Common myeloid progenitor, CD34-positive (primary cell): ENCODE measurements at regions not wholly inside any gene's neighbourhood (a gene's known extent, or its start where the extent isn't known, plus 50 kb on each side); places are given as distances from the start of the nearest gene placed in this dataset.

Experiments
- CTCF ChIA-PET: fragments of 350-600 bp; sonication (Branson Sonifier 250); formaldehyde crosslinking; loops from one replicate; lab custom pipeline; 2021; ENCODE audit warnings: antibody characterized with exemption; lab: Charles Lee
- POLR2A ChIA-PET: fragments of 350-600 bp; sonication (Branson Sonifier 250); formaldehyde crosslinking; loops from one replicate; lab custom pipeline; 2021; ENCODE audit warnings: antibody characterized with exemption; lab: Charles Lee
- DNase-seq, 3 donors: peaks; one replicate each; pipeline versions ENCODE4 v3.0.0 to v3.0.0-alpha.2; 2013
- H3K27ac ChIP-seq, 2 experiments: 1 replicate in 1 of 2; 2 replicates in 1 of 2; pipeline ENCODE4 v1.7.0; 2013; ENCODE audit warnings: inconsistent platforms in 2 of 2, low read length in 2 of 2, mild to moderate bottlenecking in 2 of 2, low read depth in 1 of 2, moderate library complexity in 1 of 2; ENCODE audit not compliant: severe bottlenecking in 2 of 2, insufficient read depth in 1 of 2, poor library complexity in 1 of 2
- H3K27me3 ChIP-seq, 5 experiments: replicated peaks in 2 of 5; 1 replicate in 3 of 5; 2 replicates in 2 of 5; pipeline versions ENCODE4 v1.6.1 to v1.7.0; 2013; ENCODE audit warnings: low read length in 4 of 5, mild to moderate bottlenecking in 2 of 5, moderate library complexity in 2 of 5, inconsistent platforms in 1 of 5; ENCODE audit not compliant: insufficient read depth in 5 of 5, control insufficient read depth in 4 of 5
- H3K36me3 ChIP-seq, 4 experiments: 1 replicate in 2 of 4; 2 replicates in 2 of 4; pipeline versions ENCODE4 v1.6.1 to v1.7.0; 2013; ENCODE audit warnings: low read length in 3 of 4, control low read depth in 1 of 4, mild to moderate bottlenecking in 1 of 4; ENCODE audit not compliant: control insufficient read depth in 4 of 4, insufficient read depth in 4 of 4
- H3K4me1 ChIP-seq, 4 experiments: 1 replicate in 3 of 4; 2 replicates in 1 of 4; pipeline versions ENCODE4 v1.6.1 to v1.7.1; 2013; ENCODE audit warnings: low read length in 3 of 4, mild to moderate bottlenecking in 3 of 4, control low read depth in 1 of 4, inconsistent platforms in 1 of 4, moderate library complexity in 1 of 4; ENCODE audit not compliant: control insufficient read depth in 4 of 4, insufficient read depth in 4 of 4; ENCODE audit errors: control extremely low read depth in 1 of 4
- H3K4me3 ChIP-seq, 7 experiments: 1 replicate in 4 of 7; 2 replicates in 3 of 7; pipeline versions ENCODE4 v1.5.1 to v1.7.0; 2013; ENCODE audit warnings: mild to moderate bottlenecking in 7 of 7, low read length in 6 of 7, moderate library complexity in 6 of 7, inconsistent platforms in 2 of 7, low read depth in 2 of 7, control low read depth in 1 of 7; ENCODE audit not compliant: insufficient read depth in 4 of 7, control insufficient read depth in 1 of 7; ENCODE audit errors: extremely low read depth in 1 of 7
- H3K9me3 ChIP-seq, 5 experiments: 1 replicate in 4 of 5; 2 replicates in 1 of 5; pipeline versions ENCODE4 v1.6.1 to v1.7.1; 2013; ENCODE audit warnings: low read length in 4 of 5, mild to moderate bottlenecking in 2 of 5, inconsistent platforms in 1 of 5, low read depth in 1 of 5, moderate library complexity in 1 of 5; ENCODE audit not compliant: control insufficient read depth in 4 of 5, insufficient read depth in 2 of 5; ENCODE audit errors: control extremely low read depth in 1 of 5
- WGBS: methylation state at CpG from one replicate; pipeline ENCODE4 v1.1.5; 2013; ENCODE audit not compliant: insufficient coverage; 5-methylcytosine and 5-hydroxymethylcytosine counted together

GRCh38 chr2:41911033-41911432, 136.8 kb upstream of the PKDCC start:
- Histone ChIP-seq H3K27me3 (peaks cover 0 to 3% (median 0%) of the 10 kb centered on the region in 5 experiments), H3K9me3 (no peaks in the 10 kb centered on the region), H3K27ac (no peak overlapping the region), H3K36me3 (no peaks in the 10 kb centered on the region), H3K4me3 (no peak overlapping the region), H3K4me1 (no peaks in the 10 kb centered on the region)
- WGBS = 84% methylated on average over 2 of the region's 3 CpGs
- POLR2A ChIA-PET = interaction anchor here (0.7 kb wide), 1 partner anchor 587 kb away, joined by 3 read pairs; no protein-coding TSS in a partner anchor
- CTCF ChIA-PET = no interaction called here
- DNase-seq = no peak

GRCh38 chr2:41912337-41912736, 135.5 kb upstream of the PKDCC start:
- H3K36me3 ChIP-seq = no peaks in the 10 kb centered on the region
- whole genome bisulfite sequencing = 100% methylated on average over 2 of the region's 3 CpGs
- no peaks in the 10 kb centered on the region for H3K4me1 ChIP-seq
- ChIA-PET POLR2A (no interaction called here), CTCF (no interaction called here)
- no peak overlapping the region for H3K27ac ChIP-seq
- H3K4me3 ChIP-seq = no peak overlapping the region
- H3K9me3 ChIP-seq = no peaks in the 10 kb centered on the region
- peaks cover 0 to 3% (median 0%) of the 10 kb centered on the region in 5 experiments for H3K27me3 ChIP-seq
- DNase-seq = no peak

GRCh38 chr2:41912776-41913175, 135.0 kb upstream of the PKDCC start:
- WGBS = 80% methylated on average over 1 of the region's 2 CpGs
- no peak for DNase-seq
- H3K27ac ChIP-seq = no peak overlapping the region

GRCh38 chr2:41913311-41913710, 134.5 kb upstream of the PKDCC start:
- H3K4me3 ChIP-seq = no peak overlapping the region
- H3K27ac ChIP-seq = no peak overlapping the region
- no peak for DNase-seq
- POLR2A ChIA-PET = no interaction called here
- no peaks in the 10 kb centered on the region for H3K36me3 ChIP-seq
- CTCF ChIA-PET = no interaction called here
- H3K4me1 ChIP-seq = no peaks in the 10 kb centered on the region
- 97% methylated on average over 8 of the region's 8 CpGs for WGBS
- no peaks in the 10 kb centered on the region for H3K9me3 ChIP-seq
- peaks cover 0 to 3% (median 0%) of the 10 kb centered on the region in 5 experiments for H3K27me3 ChIP-seq

More at GRCh38 chr2:41912776-41913175, 135.0 kb upstream of the PKDCC start:
- ChIA-PET POLR2A (no interaction called here), CTCF (no interaction called here)
- Histone ChIP-seq H3K9me3 (no peaks in the 10 kb centered on the region), H3K4me1 (no peaks in the 10 kb centered on the region), H3K27me3 (peaks cover 0 to 3% (median 0%) of the 10 kb centered on the region in 5 experiments), H3K4me3 (no peak overlapping the region), H3K36me3 (no peaks in the 10 kb centered on the region)

GRCh38 chr2:41913921-41914609, 133.8 kb upstream of the PKDCC start:
- Histone ChIP-seq H3K36me3 (no peaks in the 10 kb centered on the region), H3K27ac (no peak overlapping the region), H3K4me3 (no peak overlapping the region), H3K27me3 (peaks cover 0 to 3% (median 0%) of the 10 kb centered on the region in 5 experiments), H3K4me1 (no peaks in the 10 kb centered on the region), H3K9me3 (no peaks in the 10 kb centered on the region)
- WGBS = 88% methylated on average over 6 of the region's 7 CpGs
- POLR2A ChIA-PET = no interaction called here
- DNase-seq = no peak
- CTCF ChIA-PET = no interaction called here

- Histone ChIP-seq H3K27me3 (no peaks in the 10 kb centered on the region), H3K27ac (no peak overlapping the region), H3K36me3 (no peaks in the 10 kb centered on the region), H3K4me3 (no peak overlapping the region), H3K9me3 (no peaks in the 10 kb centered on the region), H3K4me1 (no peaks in the 10 kb centered on the region)
- POLR2A ChIA-PET = no interaction called here
- DNase-seq = no peak
- CTCF ChIA-PET = no interaction called here
Measured at GRCh38 chr2:41914936-41915335, 132.9 kb upstream of the PKDCC start.

- Histone ChIP-seq H3K4me1 (no peaks in the 10 kb centered on the region), H3K36me3 (no peaks in the 10 kb centered on the region), H3K27me3 (no peaks in the 10 kb centered on the region), H3K27ac (no peak overlapping the region), H3K9me3 (no peaks in the 10 kb centered on the region), H3K4me3 (no peak overlapping the region)
- DNase-seq = no peak
- CTCF ChIA-PET = no interaction called here
- WGBS = no CpG with 5 or more reads among the region's 2 CpGs
- POLR2A ChIA-PET = no interaction called here
Measured at GRCh38 chr2:41916177-41916576, 131.6 kb upstream of the PKDCC start.
